Erythroblast (primary cell): ENCODE measurements at regions not wholly inside any gene's neighbourhood (a gene's known extent, or its start where the extent isn't known, plus 50 kb on each side); places are given as distances from the start of the nearest gene placed in this dataset.

Experiments used
- DNase-seq, 2 experiments: peaks; one replicate each; lab custom pipeline; 2025; lab: John Stamatoyannopoulos, UW
- GATA1 ChIP-seq: IDR thresholded peaks from 2 replicates; pipeline ENCODE4 v1.6.1; 2011; ENCODE audit warnings: low read depth, mild to moderate bottlenecking, control low read depth, low read length, moderate library complexity
- POLR2A ChIP-seq: IDR thresholded peaks from 2 replicates; pipeline ENCODE4 v1.6.1; 2011; ENCODE audit warnings: mild to moderate bottlenecking, low read length

DNA sequence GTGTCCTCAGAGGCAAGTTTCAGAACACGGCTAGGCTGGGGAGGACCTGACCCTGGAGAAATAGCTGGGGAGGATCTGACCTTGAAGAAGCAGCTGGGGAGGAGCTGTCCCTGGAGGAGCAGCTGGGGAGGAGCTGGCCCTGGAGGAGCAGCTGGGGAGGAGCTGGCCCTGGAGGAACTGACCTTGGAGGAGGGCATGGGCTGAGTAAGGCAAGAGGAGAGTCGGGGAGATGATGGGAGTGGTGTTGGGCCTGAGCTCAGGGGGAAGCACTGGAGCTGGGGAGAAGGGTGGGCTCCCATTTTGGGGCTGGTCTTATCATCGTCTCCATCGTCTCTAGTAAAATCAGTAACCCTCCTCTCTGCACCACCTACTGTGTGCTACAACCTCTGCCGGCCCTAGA lies 179.8 kb upstream of the SHH start:
- no peak for TF ChIP-seq GATA1
- TF ChIP-seq POLR2A = no peak
- DNase-seq = no peak

DNA sequence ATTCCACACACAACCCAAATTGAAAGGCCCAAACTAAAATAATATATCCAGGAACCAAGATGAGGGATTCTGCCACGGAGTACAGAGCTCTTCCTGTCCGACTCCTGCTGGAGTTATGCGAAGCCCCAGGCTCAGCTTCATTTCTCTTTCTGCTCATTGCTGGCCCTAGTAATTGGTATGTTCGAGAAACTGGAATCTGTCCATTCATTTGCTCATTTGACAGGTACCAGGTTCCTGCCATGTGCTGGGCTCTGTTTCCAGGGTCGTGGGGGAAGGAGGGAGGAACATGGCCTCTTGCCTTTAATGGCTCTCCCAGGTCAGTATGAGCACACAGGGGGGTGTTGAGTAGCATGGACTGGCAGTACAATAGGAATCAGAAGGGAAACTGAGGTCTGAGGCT lies 179.2 kb upstream of the SHH start:
- TF ChIP-seq GATA1 (no peak), POLR2A (no peak)
- DNase-seq = no peak

DNA sequence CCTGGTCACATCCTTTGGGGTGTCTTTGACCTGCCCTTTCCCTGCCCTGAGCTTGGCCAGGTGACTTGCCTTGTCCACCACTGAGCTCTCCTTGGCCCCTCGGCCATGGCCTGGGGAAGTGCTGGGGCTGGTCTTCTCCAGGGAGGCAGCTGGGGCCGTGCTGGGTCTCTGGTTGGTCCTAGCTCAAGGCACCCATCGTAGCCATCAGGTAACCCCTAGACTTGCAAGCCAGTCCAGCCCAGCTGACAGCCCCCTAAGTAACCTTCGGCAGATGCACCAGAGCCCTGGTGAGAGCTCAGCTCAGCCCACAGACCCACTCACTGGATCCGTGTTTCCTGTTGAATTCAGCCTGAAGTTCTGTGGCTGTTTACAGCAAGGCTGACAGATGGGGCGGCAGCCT lies 176.2 kb upstream of the SHH start:
- DNase-seq = no peak
- TF ChIP-seq POLR2A = no peak
- TF ChIP-seq GATA1 = no peak

DNA sequence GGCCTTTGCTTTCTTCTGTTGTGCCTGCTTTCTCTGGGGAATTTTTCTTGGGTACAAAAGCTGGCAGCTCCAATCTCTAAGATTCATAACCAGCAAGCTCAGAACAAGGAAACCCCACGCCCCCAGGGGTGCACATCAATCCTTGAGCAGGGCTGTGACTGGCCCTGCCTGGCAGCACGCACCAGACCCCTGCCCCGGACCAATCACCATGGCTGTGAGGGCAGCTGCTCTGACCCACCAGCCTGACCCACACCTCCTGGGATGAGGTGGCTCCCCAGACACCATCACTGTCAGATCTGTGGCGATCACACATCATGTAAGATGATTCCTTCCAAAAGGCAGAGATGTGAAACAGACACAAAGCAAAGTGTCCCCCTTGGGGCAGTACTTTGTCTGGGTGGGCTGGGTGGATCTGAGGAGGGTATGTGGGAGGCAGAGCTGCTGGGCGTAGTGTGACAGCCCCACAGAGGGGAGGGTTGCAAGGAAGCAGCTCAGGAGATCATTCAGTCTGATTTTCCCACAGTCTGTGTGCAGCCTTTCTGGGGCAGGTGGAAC lies 175.5 kb upstream of the SHH start:
- DNase-seq = no peak
- TF ChIP-seq POLR2A = no peak
- TF ChIP-seq GATA1 = no peak

DNA sequence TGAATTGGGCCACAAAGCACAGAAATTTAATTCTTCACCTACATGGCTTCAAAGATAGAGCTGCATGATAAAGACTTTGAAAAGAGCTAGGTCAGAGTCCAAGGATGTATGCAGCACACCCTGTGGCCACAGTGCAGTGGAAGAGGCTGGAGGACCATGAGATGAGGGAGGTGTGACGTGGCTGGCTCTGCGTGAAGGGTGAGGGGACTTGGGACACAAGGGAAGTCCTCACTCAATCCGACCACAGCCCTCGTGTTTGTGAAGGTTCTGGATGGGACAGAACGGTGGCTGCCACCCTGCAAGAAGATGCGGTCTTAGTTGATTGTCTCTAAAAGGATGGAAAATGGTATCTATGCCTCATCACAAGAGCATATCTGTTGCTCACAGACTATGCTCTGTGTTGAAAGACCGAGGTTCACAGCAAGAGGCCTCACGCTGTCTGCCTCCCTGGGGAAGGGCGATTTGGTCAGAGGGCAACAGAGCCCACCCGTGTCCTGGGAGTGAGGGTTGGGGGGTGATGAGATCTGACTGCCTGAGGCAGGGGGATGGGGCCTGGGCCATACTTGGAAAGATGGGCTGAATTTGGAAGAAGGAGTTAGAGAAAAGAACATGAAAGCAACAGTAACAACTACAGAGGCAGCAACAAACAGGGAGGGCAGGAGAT lies 174.4 kb upstream of the SHH start:
- no peak for DNase-seq
- TF ChIP-seq POLR2A (no peak), GATA1 (no peak)

DNA sequence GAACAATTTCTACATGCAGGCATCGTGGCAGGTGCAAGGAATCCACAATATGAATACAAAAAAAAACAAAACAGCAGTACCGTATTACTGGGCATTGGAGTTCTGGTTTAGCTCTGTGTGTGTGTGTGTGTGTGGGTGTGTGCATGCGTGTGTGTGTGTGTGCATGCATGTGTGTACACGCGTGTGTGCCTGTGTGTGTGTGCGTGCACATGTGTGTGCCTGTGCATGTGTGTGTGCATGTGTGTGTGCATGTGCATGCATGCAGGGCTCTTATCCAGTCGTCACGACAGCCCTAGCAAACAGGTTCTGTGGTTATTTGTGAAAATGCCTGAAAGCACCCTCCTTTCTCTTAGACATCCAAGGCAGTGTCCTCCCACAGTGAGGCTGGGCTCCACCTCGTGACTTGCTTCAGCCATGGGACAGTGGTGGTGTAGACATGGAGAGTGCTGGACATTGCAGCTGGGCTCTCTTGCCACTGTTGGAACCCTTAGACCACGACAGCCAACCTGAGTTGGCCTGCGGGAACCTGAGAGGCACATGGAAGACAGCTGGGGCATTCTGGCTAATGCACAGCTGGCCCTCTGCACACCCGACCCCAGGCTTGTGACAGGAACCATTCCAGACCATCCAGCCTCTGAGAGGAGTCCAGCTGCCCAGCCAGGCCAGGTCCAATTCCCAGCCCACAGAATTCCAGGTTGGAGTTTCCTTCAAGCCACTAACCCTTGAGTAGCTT lies 173.4 kb upstream of the SHH start:
- no peak for TF ChIP-seq GATA1
- no peak for TF ChIP-seq POLR2A
- no peak for DNase-seq

DNA sequence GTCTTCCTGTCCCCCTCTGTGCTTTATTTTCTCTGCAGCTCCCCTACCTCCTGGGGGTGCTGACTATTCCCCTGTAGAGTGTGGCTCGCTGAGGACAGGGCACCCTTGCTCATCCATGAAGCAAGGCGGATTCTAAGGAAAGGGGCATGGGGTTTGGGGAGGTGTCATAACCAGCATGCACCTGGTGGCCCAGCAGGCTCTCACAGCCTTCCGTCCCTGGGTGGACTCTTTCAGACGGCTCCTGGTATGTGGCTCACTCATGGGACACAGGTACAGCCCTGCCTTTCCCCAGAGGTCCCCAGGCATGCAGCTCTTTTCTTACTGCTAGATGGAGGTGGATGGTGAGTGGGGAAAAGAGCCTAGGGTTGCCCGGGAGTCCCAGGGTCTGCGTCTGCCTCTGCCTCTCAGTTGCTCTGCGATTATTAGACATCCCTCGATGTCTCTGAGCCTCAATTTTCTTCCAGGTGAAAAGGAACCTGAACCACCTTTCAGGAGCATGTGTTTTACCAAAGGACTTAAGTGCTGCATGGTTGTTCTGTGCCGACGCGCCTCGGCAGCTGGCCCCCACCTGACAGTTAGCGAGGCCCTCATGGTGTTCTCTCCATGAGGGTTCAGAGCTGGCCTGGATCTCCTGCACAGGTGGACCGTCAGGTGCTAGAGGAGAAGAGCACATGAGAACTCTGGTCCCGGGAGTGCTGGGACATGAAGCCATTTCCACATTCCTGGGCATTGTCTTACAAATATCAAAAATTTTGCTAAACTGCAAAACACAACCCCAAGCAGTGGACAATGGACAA lies 172.5 kb upstream of the SHH start:
- no peak for TF ChIP-seq POLR2A
- TF ChIP-seq GATA1 = no peak
- DNase-seq = no peak

DNA sequence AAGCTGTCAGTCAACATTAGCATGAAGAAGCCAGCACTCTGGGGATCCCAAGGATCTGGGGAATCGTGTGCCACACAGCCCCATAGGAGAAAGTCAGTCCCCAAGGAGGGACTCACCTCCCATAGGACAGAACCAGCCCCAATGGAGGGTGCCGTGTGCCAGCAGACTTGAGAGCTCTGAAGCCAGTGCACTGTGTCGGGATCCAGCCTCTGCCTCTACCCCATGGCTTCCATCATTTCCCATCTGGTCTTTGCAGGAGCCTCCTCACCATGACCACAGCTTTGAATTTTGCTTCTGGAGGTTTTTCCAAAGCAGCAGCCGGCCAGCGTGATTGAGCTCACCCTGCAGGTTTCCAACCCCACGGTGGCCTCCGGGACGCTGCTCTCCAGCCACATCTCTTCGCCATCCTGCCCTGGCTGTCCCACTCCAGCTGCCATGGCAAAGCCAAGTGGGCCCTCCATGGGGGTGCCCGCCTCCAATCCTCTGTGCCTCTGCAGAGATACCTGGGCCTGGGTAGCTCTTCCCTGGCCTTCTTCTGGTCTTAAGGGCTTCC lies 171.8 kb upstream of the SHH start:
- TF ChIP-seq POLR2A (no peak), GATA1 (no peak)
- no peak for DNase-seq

DNA sequence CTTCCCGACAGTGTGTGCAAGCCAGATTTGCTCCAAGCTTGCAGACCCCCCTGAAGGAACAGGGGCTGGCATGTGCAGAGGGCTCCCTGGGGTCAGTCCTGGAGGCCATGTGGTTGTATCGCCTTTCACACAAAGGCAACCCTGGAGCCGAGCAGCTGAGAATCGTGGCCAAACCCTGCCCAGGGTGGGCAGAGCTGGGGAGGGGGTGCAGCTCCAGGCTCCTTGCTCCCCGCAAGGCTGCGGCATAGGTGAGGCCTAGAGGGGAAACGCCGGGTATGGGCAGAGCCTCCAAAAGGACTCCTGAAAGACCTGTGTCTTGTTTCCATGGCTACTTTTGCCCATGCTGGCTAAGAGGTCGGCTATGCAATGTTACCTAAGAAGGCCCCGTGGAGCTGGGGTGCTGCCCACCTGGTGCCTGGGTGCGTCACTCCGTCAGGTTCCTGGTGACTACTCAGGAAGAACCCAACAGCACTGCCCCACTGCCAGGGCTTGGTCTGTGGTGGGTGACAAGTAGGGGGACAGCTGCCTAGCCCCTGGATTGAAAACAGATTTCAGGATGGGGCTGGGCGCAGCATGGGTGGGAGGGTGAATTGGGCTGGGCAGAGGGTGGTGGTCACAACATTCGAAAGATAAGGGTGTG lies 171.0 kb upstream of the SHH start:
- TF ChIP-seq POLR2A = no peak
- no peak for TF ChIP-seq GATA1

DNA sequence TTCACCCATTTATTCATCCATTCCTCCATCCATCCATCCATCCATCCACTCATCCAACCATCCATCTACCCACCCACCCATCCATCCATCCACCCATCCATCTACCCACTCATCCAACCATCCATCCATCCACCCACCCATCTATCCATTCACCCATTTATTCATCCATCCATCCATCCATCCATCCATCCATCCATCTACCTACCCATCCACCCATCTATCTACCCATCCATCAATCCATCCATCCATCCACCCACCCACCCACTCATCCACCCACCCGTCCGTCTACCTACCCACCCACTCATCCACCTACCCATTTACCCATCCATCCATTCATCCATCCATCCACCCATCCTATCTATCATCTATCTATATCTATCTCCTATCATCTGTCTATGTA lies 169.4 kb upstream of the SHH start:
- TF ChIP-seq GATA1 (no peak), POLR2A (no peak)
- DNase-seq = no peak

More for the DNA sequence above, 171.0 kb upstream of the SHH start:
- no peak for DNase-seq

DNA sequence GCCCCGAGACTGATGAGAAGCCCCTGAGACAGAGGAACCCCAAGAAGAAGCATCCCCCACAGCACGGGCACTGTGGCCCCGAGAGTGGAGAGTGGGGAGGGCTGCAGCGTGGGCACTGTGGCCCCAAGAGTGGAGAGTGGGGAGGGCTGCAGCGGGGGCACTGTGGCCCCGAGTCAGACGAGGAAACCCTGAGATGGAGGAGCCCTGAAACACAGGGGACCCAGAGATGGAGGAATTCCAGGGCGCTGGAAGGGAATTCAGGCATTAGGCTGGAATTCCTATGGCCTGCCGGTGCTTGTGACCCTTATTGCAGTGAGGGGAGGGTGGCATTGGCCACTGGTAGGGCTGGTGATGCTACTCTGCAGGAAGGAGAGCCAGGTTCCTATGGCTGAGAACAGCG lies 168.6 kb upstream of the SHH start:
- DNase-seq = no peak
- TF ChIP-seq POLR2A (no peak), GATA1 (no peak)

DNA sequence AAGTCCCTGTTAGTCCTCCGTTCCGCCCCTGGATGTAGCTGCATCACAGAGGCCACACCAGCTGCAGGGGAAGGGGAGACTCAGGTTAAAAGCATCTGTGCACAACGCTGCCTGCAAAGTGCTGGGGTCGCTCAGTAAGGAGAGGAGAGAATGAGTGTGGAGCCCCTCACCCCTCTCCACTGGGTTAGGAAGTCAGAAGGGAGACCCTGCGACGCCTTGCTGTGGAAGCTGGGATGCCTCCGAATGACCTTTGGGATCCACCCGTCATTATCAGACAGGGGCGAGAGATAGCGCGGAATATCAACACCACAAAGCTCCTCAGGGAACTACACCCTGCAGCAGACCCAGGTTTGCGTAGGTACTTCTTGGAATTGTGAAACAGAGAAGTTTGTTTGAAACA lies 167.7 kb upstream of the SHH start:
- TF ChIP-seq GATA1 = no peak
- TF ChIP-seq POLR2A = no peak
- no peak for DNase-seq

DNA sequence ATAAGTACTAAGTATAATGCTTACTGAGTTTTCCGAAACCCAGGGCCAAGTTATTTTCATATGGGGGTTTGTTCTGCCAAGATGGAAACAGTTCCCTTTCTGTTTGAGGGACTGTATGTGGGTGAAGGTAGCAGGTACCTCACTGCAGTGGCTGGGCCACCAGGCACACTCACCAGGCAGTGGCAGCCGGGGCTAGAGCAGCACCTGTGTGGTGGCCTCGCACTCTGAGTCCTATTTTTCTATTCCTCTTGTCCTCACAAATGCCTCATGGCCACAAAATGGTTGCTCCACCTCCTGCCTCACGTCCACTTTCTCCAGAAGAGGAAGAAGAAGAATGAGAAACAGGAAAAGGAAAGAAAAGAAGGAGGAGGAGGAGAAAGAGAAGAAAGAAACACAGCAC lies 167.3 kb upstream of the SHH start:
- TF ChIP-seq GATA1 (no peak), POLR2A (no peak)
- no peak for DNase-seq

DNA sequence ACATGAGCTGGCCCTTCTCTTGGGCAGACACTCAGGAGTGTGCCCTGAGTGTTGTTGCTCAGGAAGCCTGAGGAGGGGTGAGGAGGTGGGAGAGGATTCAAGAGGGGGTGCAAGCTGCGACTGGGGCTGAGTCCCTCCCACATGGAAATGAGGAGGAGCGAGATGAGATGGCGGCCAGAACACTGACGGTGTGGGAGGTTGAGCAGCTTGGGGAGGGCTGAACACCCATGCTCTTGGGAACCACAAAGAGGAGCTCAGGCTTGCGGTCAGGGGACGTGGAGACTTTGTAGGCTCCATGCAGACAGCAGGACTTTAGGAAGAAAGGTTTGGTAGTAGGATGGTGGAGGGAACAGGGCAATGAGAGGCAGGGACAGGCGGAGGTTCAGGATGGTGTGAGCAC lies 163.2 kb upstream of the SHH start:
- no peak for TF ChIP-seq GATA1
- no peak for TF ChIP-seq POLR2A
- DNase-seq = no peak
